ENCODE measurements at regions not wholly inside any gene's neighbourhood (a gene's known extent, or its start where the extent isn't known, plus 50 kb on each side); places are given as distances from the start of the nearest gene placed in this dataset.

DNA sequence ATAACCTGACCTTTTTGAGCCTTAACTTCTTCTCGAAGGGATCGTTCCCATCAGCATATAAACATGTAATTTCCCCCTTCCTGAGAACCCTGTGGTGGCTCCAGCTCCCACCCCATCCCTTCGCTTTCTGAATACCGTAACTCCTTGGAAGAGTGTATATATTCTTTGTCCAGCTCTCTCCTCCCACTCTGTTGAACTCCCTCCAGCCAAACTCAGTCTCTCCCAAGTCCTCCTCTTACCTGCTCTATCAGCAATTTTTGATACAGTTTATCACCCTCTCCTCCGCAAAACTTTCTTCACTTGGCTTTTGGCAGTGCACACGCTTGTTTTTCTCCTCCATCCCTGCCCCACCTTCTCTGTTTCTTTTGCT is 109.9 kb upstream of the SLC25A33 start:
- Histone ChIP-seq H3K4me2 (replicated peaks; ENCODE audit: low read depth, low read length, poor library complexity, severe bottlenecking) (peak overlapping the region; percentile 82), H3K27me3 (replicated peaks in 1 of 4; ENCODE audit: control extremely low read depth in 1 of 4, control insufficient read depth in 3 of 4, insufficient read depth in 4 of 4, low read length in 3 of 4) (no peaks in the 10 kb centered on the region), H3K4me3 (ENCODE audit: control extremely low read depth in 1 of 5, extremely low read depth in 1 of 5, insufficient read depth in 1 of 5, low read depth in 2 of 5, low read length in 4 of 5) (peak overlapping the region; percentile 58 to 91 (median 77)), H2AFZ (ENCODE audit: insufficient read depth, low read depth, low read length, poor library complexity, severe bottlenecking) (peak overlapping the region; percentile 82), H4K20me1 (ENCODE audit: control insufficient read depth, insufficient read depth, low read length, poor library complexity, severe bottlenecking) (no peaks in the 10 kb centered on the region), H3K27ac (ENCODE audit: low read length in 2 of 2) (peak overlapping the region; percentile 63 to 85), H3K4me1 (ENCODE audit: control insufficient read depth in 2 of 2, insufficient read depth in 2 of 2, low read length in 2 of 2) (peaks cover 43 to 51% of the 10 kb centered on the region in 2 donors), H3K9me3 (ENCODE audit: control extremely low read depth in 1 of 3, control insufficient read depth in 2 of 3, insufficient read depth in 1 of 3, low read length in 2 of 3) (peaks cover 0 to 4% (median 0%) of the 10 kb centered on the region in 3 donors), H3K9ac (ENCODE audit: low read length) (peak overlapping the region; percentile 78), H3K79me2 (ENCODE audit: control insufficient read depth, insufficient read depth, low read length) (no peaks in the 10 kb centered on the region), H3K36me3 (replicated peaks in 1 of 2; ENCODE audit: control extremely low read depth in 1 of 2, control insufficient read depth in 1 of 2, extremely low read depth in 1 of 2, insufficient read depth in 2 of 2, low read length in 1 of 2) (no peaks in the 10 kb centered on the region)
- Mint-ChIP-seq H3K4me1 (peaks cover 50% of the 10 kb centered on the region), H3K27ac (peak overlapping the region; percentile 98), H3K27me3 (no peaks in the 10 kb centered on the region), H3K4me3 (peak overlapping the region; percentile 99), H3K9me3 (ENCODE audit: insufficient read depth) (no peaks in the 10 kb centered on the region)
- ATAC-seq (ENCODE audit: low read depth) (no peak), DNase-seq (no peak)
- POLR2A ChIA-PET: interaction anchor here (0.6 kb wide), 2 partner anchors 156 to 300 kb away, joined by 3 read pairs; no protein-coding TSS in a partner anchor
- intact Hi-C loops (cut with micrococcal nuclease): loop anchor here (2.0 to 5.0 kb wide), 5 partner anchors 108 to 1043 kb away; partner anchors contain the start of genes CTNNBIP1, DFFA, ENO1 and PEX14
- CTCF ChIA-PET: interaction anchor here (0.9 to 3.9 kb wide), 6 partner anchors 9 to 140 kb away, joined by 3 to 22 read pairs (median 4); partner anchors contain the start of gene SPSB1
- no peak for TF ChIP-seq EZH2 (IDR thresholded peaks at IDR 0.05; ENCODE audit: borderline replicate concordance, insufficient read depth, low read depth, low read length, poor library complexity, severe bottlenecking)
- TF ChIP-seq, protein P1, sequence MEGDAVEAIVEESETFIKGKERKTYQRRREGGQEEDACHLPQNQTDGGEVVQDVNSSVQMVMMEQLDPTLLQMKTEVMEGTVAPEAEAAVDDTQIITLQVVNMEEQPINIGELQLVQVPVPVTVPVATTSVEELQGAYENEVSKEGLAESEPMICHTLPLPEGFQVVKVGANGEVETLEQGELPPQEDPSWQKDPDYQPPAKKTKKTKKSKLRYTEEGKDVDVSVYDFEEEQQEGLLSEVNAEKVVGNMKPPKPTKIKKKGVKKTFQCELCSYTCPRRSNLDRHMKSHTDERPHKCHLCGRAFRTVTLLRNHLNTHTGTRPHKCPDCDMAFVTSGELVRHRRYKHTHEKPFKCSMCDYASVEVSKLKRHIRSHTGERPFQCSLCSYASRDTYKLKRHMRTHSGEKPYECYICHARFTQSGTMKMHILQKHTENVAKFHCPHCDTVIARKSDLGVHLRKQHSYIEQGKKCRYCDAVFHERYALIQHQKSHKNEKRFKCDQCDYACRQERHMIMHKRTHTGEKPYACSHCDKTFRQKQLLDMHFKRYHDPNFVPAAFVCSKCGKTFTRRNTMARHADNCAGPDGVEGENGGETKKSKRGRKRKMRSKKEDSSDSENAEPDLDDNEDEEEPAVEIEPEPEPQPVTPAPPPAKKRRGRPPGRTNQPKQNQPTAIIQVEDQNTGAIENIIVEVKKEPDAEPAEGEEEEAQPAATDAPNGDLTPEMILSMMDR (IDR thresholded peaks at IDR 0.05): no peak
- 72% methylated on average over 3 of the region's 6 CpGs for WGBS (ENCODE audit: insufficient coverage)

DNA sequence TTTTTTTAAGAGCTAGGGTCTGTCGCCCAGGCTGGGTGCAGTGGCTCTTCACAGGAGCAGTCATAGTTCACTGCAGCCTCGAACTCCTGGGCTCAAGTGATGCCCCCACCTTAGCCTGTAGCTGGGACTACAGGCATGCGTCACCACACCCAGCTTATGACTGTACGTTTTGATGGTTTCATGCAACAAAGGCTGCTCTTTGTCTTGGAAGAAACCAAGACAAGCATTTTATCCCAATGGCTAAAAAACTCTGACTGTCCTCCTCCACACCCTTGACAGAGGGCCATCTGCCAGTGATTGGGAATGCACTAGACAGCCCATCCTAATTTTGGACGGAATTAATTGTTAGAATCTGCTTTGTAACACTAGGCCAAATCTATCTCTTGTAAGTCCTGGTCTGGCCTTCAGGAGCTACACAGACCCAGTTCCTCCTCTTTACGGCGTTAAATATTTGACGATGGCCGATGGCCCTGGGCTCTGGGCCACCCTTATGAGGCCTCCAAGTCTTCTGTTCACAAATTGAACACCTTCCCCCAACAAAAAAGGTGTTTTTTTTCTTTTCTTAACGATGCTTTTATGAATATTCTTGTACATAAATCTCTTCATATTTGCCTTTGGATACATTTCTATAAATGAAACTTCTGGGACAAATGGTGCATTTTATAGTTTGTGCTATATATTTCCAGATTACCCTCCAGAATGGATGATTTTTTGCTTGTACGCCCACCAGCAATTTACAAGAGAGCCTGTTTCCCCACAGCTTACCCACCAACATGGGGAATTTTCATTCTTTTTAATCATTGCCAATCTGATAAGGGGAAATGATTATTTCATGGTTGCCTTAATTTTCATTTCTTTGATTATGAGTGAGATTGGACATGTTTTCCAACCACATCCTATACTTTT is 104.8 kb upstream of the SLC25A33 start:
- Histone ChIP-seq H3K27ac (ENCODE audit: low read length in 2 of 2) (no peak overlapping the region), H3K27me3 (replicated peaks in 1 of 4; ENCODE audit: control extremely low read depth in 1 of 4, control insufficient read depth in 3 of 4, insufficient read depth in 4 of 4, low read length in 3 of 4) (no peaks in the 10 kb centered on the region), H3K9ac (ENCODE audit: low read length) (no peak overlapping the region), H2AFZ (ENCODE audit: insufficient read depth, low read depth, low read length, poor library complexity, severe bottlenecking) (no peak overlapping the region), H3K79me2 (ENCODE audit: control insufficient read depth, insufficient read depth, low read length) (no peaks in the 10 kb centered on the region), H3K4me3 (ENCODE audit: control extremely low read depth in 1 of 5, extremely low read depth in 1 of 5, insufficient read depth in 1 of 5, low read depth in 2 of 5, low read length in 4 of 5) (no peak overlapping the region), H3K36me3 (replicated peaks in 1 of 2; ENCODE audit: control extremely low read depth in 1 of 2, control insufficient read depth in 1 of 2, extremely low read depth in 1 of 2, insufficient read depth in 2 of 2, low read length in 1 of 2) (no peaks in the 10 kb centered on the region), H4K20me1 (ENCODE audit: control insufficient read depth, insufficient read depth, low read length, poor library complexity, severe bottlenecking) (no peaks in the 10 kb centered on the region), H3K4me2 (replicated peaks; ENCODE audit: low read depth, low read length, poor library complexity, severe bottlenecking) (no peak overlapping the region), H3K9me3 (ENCODE audit: control extremely low read depth in 1 of 3, control insufficient read depth in 2 of 3, insufficient read depth in 1 of 3, low read length in 2 of 3) (no peaks in the 10 kb centered on the region), H3K4me1 (ENCODE audit: control insufficient read depth in 2 of 2, insufficient read depth in 2 of 2, low read length in 2 of 2) (peaks cover 2 to 4% of the 10 kb centered on the region in 2 donors)
- H3K27me3 Mint-ChIP-seq: peaks cover 3% of the 10 kb centered on the region
- ATAC-seq (ENCODE audit: low read depth): no peak
- POLR2A ChIA-PET: interaction anchor here (0.5 to 1.1 kb wide), 2 partner anchors 7 to 145 kb away, joined by 3 to 6 read pairs; no protein-coding TSS in a partner anchor
- 94% methylated on average over 8 of the region's 11 CpGs for WGBS (ENCODE audit: insufficient coverage)
- peaks cover 9% of the 10 kb centered on the region for H3K4me1 Mint-ChIP-seq
- no peak for DNase-seq
- no peak overlapping the region for H3K4me3 Mint-ChIP-seq
- CTCF ChIA-PET: interaction anchor here (0.6 to 3.8 kb wide), 2 partner anchors 144 to 419 kb away, joined by 3 to 17 read pairs; no protein-coding TSS in a partner anchor
- no peaks in the 10 kb centered on the region for H3K9me3 Mint-ChIP-seq (ENCODE audit: insufficient read depth)
- no peak overlapping the region for H3K27ac Mint-ChIP-seq
- TF ChIP-seq, protein P1 (IDR thresholded peaks at IDR 0.05): no peak
- no peak for TF ChIP-seq EZH2 (IDR thresholded peaks at IDR 0.05; ENCODE audit: borderline replicate concordance, insufficient read depth, low read depth, low read length, poor library complexity, severe bottlenecking)
- intact Hi-C loops (cut with micrococcal nuclease): no loop called here
